NAMALWA (cell line): ENCODE measurements at regions not wholly inside any gene's neighbourhood (a gene's known extent, or its start where the extent isn't known, plus 50 kb on each side); places are given as distances from the start of the nearest gene placed in this dataset.

Experiments used
- DNase-seq: peaks from one replicate; pipeline ENCODE4 v3.0.0-alpha.2; 2015; ENCODE audit warnings: low spot score

- no peak for DNase-seq
Measured at GRCh38 chr4:83723609-83724008, 187.7 kb downstream of the GPAT3 start.

- DNase-seq = no peak
Measured at GRCh38 chr4:83722730-83723269, 186.9 kb downstream of the GPAT3 start.

- no peak for DNase-seq
Measured at GRCh38 chr4:83716874-83717273, 181.0 kb downstream of the GPAT3 start.

- DNase-seq = no peak
Measured at GRCh38 chr4:83712890-83713289, 177.0 kb downstream of the GPAT3 start.

GRCh38 chr4:83709627-83710026 is 173.7 kb downstream of the GPAT3 start:
- no peak for DNase-seq

GRCh38 chr4:83708500-83709175 is 172.7 kb downstream of the GPAT3 start:
- DNase-seq = no peak

GRCh38 chr4:83704786-83705185 is 168.9 kb downstream of the GPAT3 start:
- DNase-seq = no peak

GRCh38 chr4:83703752-83704151 is 167.8 kb downstream of the GPAT3 start:
- DNase-seq = no peak

GRCh38 chr4:83701041-83701440 is 165.1 kb downstream of the GPAT3 start:
- no peak for DNase-seq

GRCh38 chr4:83699358-83699757 is 163.4 kb downstream of the GPAT3 start:
- DNase-seq = no peak

GRCh38 chr4:83692028-83692427 is 156.1 kb downstream of the GPAT3 start:
- no peak for DNase-seq

- no peak for DNase-seq
Measured at GRCh38 chr4:83686166-83686565, 150.3 kb downstream of the GPAT3 start.

GRCh38 chr4:83679692-83680091 is 143.8 kb downstream of the GPAT3 start:
- DNase-seq = no peak

- DNase-seq = no peak
Measured at GRCh38 chr4:83679254-83679653, 143.3 kb downstream of the GPAT3 start.

GRCh38 chr4:83677656-83678055 is 141.7 kb downstream of the GPAT3 start:
- no peak for DNase-seq

- DNase-seq = no peak
Measured at GRCh38 chr4:83664741-83665140, 128.8 kb downstream of the GPAT3 start.

- no peak for DNase-seq
Measured at GRCh38 chr4:83664071-83664470, 128.2 kb downstream of the GPAT3 start.

GRCh38 chr4:83662204-83662603 is 126.3 kb downstream of the GPAT3 start:
- DNase-seq = no peak

- no peak for DNase-seq
Measured at GRCh38 chr4:83661359-83661758, 125.5 kb downstream of the GPAT3 start.

GRCh38 chr4:83660578-83660977 is 124.7 kb downstream of the GPAT3 start:
- DNase-seq = no peak

- no peak for DNase-seq
Measured at GRCh38 chr4:83658806-83659205, 122.9 kb downstream of the GPAT3 start.

- DNase-seq = no peak
Measured at GRCh38 chr4:83657336-83657735, 121.4 kb downstream of the GPAT3 start.
